AG04449 (cell line): ENCODE measurements at regions not wholly inside any gene's neighbourhood (a gene's known extent, or its start where the extent isn't known, plus 50 kb on each side); places are given as distances from the start of the nearest gene placed in this dataset.
"Not testable (repeated sequence)": the region's sequence is repeated elsewhere in the genome, so short reads cannot be mapped to it uniquely, and the experiment has no call there.

Source experiments
- CTCF ChIA-PET: fragments of 350-600 bp; formaldehyde crosslinking; extraction: SDS; loops from one replicate; lab custom pipeline; 2021; ENCODE audit warnings: antibody characterized with exemption; lab: Yijun Ruan, JAX
- POLR2A ChIA-PET: fragments of 400-600, 350-600 bp; formaldehyde crosslinking; extraction: SDS; loops from one replicate; lab custom pipeline; 2020; ENCODE audit warnings: antibody characterized with exemption, inconsistent platforms; lab: Yijun Ruan, JAX
- DNase-seq: peaks from one replicate; pipeline ENCODE4 v3.0.0-alpha.2; 2010; ENCODE audit warnings: low read depth, low spot score
- H3K4me3 ChIP-seq: 2 replicates; pipeline ENCODE4 v1.5.1; 2011; ENCODE audit warnings: low read depth, mild to moderate bottlenecking, control low read depth, low read length
- TF ChIP-seq, protein P1 (sequence below): IDR thresholded peaks from one replicate; pipeline ENCODE4 v1.5.1; 2011; ENCODE audit warnings: mild to moderate bottlenecking, moderate library complexity, low read length, control low read depth, inconsistent platforms; ENCODE audit not compliant: insufficient read depth; ENCODE audit errors: missing control alignments

DNA sequence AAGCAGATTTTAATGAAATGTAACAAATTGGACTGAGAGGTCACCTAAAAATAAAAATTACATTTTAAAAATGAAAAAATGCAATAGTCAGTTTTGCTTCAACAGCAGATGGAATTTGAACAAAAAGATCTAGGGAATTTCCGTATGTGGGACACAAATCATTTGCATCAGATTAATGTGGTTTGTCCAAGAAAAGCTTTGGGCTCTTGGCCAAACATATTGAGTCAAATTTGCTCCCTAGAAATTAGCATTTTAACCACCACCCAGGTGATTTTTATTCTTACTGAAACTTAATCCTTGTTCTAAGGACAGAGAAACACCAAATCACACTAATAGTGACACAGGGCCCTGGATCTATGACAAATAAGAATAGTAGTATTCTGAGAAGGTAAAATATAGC is 1477.8 kb downstream of the FAM181B start:
- ChIA-PET POLR2A (no interaction called here), CTCF (no interaction called here)
- H3K4me3 ChIP-seq: no peak overlapping the region
- no peak for DNase-seq
- TF ChIP-seq, protein P1, sequence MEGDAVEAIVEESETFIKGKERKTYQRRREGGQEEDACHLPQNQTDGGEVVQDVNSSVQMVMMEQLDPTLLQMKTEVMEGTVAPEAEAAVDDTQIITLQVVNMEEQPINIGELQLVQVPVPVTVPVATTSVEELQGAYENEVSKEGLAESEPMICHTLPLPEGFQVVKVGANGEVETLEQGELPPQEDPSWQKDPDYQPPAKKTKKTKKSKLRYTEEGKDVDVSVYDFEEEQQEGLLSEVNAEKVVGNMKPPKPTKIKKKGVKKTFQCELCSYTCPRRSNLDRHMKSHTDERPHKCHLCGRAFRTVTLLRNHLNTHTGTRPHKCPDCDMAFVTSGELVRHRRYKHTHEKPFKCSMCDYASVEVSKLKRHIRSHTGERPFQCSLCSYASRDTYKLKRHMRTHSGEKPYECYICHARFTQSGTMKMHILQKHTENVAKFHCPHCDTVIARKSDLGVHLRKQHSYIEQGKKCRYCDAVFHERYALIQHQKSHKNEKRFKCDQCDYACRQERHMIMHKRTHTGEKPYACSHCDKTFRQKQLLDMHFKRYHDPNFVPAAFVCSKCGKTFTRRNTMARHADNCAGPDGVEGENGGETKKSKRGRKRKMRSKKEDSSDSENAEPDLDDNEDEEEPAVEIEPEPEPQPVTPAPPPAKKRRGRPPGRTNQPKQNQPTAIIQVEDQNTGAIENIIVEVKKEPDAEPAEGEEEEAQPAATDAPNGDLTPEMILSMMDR: no peak

DNA sequence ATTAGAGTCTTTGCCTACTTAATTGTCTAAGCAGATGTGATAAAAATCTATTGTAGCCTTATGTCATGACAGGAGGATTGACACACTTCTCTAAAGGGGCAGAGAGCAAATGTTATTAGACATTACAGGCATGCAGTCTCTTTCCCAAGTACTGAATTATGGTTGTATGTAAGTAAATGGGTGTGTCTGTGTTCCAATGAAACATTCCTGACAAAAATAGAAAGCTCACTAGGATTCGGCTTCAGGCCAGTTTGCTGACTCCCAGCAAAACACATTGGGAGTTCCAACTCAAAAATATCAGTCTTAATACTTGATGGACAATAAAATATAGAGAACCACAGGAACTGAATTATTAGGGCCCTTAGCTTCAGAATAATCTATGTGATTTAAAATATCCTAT is 1480.4 kb downstream of the FAM181B start:
- ChIA-PET CTCF (no interaction called here), POLR2A (no interaction called here)
- no peak overlapping the region for H3K4me3 ChIP-seq
- no peak for DNase-seq
- TF ChIP-seq, protein P1: no peak

DNA sequence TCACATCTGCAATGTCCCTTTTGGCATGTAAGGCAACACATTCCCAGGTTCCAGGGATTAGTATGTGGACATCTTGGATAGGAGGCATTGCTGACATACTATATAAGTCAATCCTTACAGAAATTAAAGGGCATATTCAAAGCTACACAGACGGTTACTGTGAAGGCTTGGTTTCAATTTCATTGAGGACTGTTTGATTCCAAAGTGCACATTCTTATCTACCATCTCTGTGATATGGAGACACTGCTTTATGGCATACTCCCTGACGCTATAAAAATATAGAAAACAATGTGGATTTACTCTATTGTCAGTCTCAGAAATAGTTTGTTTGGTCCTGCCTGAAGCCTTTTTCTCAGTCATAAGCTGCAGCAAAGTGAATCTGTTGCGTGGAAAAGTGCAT is 1486.7 kb downstream of the FAM181B start:
- TF ChIP-seq, protein P1: no peak
- CTCF ChIA-PET: no interaction called here
- no peak for DNase-seq
- POLR2A ChIA-PET: no interaction called here
- H3K4me3 ChIP-seq: no peak overlapping the region

DNA sequence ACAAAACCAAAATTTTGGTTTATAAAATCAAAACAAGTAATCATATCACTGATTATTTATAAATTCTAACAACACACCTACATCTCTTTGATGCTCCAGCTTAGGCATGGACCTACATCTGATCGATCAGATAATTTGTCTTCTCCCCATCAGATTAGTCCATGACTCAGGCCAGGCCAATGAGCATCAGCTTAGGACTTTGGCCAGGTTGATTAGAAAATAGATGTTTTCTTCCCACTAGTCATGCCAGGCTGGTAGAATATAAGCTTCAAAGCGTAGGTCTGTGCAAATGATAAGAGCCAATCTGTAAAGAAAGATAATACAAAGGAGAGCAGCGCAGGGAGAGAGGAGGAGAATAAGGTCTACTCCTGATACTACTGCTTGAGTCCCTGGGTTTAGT is 1487.9 kb downstream of the FAM181B start:
- POLR2A ChIA-PET: no interaction called here
- CTCF ChIA-PET: no interaction called here
- DNase-seq: no peak
- TF ChIP-seq, protein P1: no peak
- no peak overlapping the region for H3K4me3 ChIP-seq

DNA sequence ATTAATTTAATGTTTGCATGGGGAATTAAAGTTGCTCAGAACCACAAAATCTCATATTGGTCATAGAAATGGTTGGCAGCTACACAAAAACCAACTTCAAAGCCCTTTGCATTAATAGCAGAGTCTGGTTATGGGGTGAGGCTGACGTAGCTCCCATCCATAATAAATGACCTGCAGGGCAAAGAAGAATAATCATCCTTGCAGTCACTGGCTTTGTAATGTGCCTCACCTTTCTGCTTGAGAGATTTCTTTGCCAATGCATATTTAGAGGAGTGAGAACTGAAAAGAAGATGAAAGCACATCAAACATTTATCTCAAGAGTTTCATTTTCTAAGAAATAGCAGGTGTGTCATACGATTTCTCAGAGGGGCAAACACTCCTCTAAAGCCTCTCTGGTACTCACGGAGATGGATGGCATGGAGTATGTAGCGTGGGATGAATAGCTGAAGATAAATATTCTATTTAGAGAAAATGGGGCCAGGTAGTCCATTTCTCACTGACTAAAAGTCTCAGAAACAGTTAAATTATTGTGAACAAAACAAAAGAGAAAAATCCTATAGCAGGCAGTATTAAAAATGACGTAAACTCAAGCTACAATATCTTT is 1491.9 kb downstream of the FAM181B start:
- no peak for DNase-seq
- TF ChIP-seq, protein P1: no peak
- POLR2A ChIA-PET: no interaction called here
- H3K4me3 ChIP-seq: no peak overlapping the region
- CTCF ChIA-PET: no interaction called here

DNA sequence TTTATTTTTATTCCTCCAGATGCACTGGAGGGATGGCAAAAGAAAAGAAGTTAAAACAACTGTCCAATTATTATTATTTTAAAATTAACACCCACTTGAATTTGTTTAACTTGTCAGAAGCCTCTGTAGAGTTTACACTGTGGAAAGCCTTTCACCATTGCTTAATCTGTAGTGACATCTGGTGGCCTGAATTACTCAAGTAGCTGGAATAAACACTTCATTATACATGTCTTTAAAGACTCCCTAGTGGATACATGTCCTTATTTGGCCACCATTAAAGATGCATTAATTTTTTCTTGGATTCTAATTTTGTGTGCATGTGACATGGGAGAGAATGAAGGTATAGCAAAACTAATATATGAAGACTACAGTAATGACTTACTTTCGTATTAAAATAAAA is 1496.5 kb downstream of the FAM181B start:
- ChIA-PET CTCF (no interaction called here), POLR2A (no interaction called here)
- no peak overlapping the region for H3K4me3 ChIP-seq
- TF ChIP-seq, protein P1: no peak
- DNase-seq: no peak

DNA sequence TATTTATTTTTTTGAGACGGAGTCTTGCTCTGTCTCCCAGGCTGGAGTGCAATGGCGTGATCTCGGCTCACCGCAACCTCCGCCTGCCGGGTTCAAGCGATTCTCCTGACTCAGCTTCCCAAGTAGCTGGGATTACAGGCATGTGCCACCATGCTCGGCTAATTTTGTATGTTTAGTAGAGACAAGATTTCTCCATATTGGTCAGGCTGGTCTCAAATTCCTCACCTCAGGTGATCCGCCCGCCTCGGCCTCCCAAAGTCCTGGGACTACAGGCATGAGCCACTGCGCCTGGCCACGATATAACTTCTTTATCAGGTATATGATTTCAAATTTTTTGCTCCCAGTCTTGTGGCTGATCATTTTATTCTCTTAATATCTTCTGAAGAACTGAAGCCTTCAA is 1506.3 kb downstream of the FAM181B start:
- H3K4me3 ChIP-seq, POLR2A ChIA-PET, CTCF ChIA-PET, DNase-seq: not testable (repeated sequence)
